Endothelial cell of umbilical vein (primary cell): ENCODE measurements at regions not wholly inside any gene's neighbourhood (a gene's known extent, or its start where the extent isn't known, plus 50 kb on each side); places are given as distances from the start of the nearest gene placed in this dataset.

Source experiments
- BruUV-seq: library from RNA; stranded (reverse); fragments of 400-500 nt; replicated peaks from 2 replicates; lab custom pipeline; 2021; lab: Mats Ljungman, UMichigan
- CTCF ChIA-PET: fragments of 300-600, 350-600 bp; sonication (Branson Sonifier 250); formaldehyde crosslinking; loops from one replicate; lab custom pipeline; 2021; ENCODE audit warnings: antibody characterized with exemption, inconsistent platforms; lab: Charles Lee
- POLR2A ChIA-PET: fragments of 300-600, 350-600 bp; sonication (Branson Sonifier 250); formaldehyde crosslinking; loops from one replicate; lab custom pipeline; 2021; ENCODE audit warnings: antibody characterized with exemption, inconsistent platforms; lab: Charles Lee
- DNase-seq: peaks from one replicate; pipeline ENCODE4 v3.0.0-alpha.2; 2011; ENCODE audit warnings: low read depth, low spot score
- FAIRE-seq: peaks from 2 replicates; lab custom pipeline; 2011; peaks lifted over from hg19 to GRCh38; lab: Jason Lieb, UNC
- H2AFZ ChIP-seq: 2 replicates; pipeline ENCODE4 v1.6.0; 2012; ENCODE audit warnings: low read depth, low read length, control low read depth, inconsistent platforms
- H3K27ac ChIP-seq: 2 replicates; pipeline ENCODE4 v1.5.1; 2011; ENCODE audit warnings: low read depth, mild to moderate bottlenecking, control low read depth, low read length, moderate library complexity; ENCODE audit not compliant: insufficient read depth
- H3K27me3 ChIP-seq, 2 experiments: 2 replicates each; pipeline versions ENCODE4 v1.6.0 to v1.6.1; 2011; ENCODE audit warnings: low read length in 2 of 2, mixed read lengths in 1 of 2; ENCODE audit not compliant: control insufficient read depth in 2 of 2, insufficient read depth in 2 of 2
- H3K36me3 ChIP-seq, 2 experiments: 2 replicates in 1 of 2; 3 replicates in 1 of 2; pipeline ENCODE4 v1.5.1; 2011; ENCODE audit warnings: low read length in 2 of 2, mild to moderate bottlenecking in 1 of 2, moderate library complexity in 1 of 2; ENCODE audit not compliant: control insufficient read depth in 2 of 2, insufficient read depth in 2 of 2; ENCODE audit errors: extremely low read depth in 1 of 2
- H3K4me1 ChIP-seq: 3 replicates; pipeline ENCODE4 v1.5.1; 2011; ENCODE audit warnings: mild to moderate bottlenecking, low read length; ENCODE audit not compliant: control insufficient read depth, insufficient read depth; ENCODE audit errors: extremely low read depth
- H3K4me2 ChIP-seq: 2 replicates; pipeline ENCODE4 v1.6.1; 2011; ENCODE audit warnings: low read length, control low read depth, mixed read lengths; ENCODE audit not compliant: insufficient read depth
- H3K4me3 ChIP-seq, 3 experiments: fragments of 200-600 bp in 1 of 3; sonication (generic), shearing (Covaris generic) in 1 of 3; replicated peaks in 1 of 3; 2 replicates each; pipeline ENCODE4 v1.5.1; 2011 to 2016; ENCODE audit warnings: control low read depth in 3 of 3, low read length in 3 of 3, mild to moderate bottlenecking in 2 of 3, inconsistent platforms in 1 of 3, low read depth in 1 of 3, moderate library complexity in 1 of 3; ENCODE audit not compliant: insufficient read depth in 1 of 3
- H3K79me2 ChIP-seq: 2 replicates; pipeline ENCODE4 v1.6.0; 2012; ENCODE audit warnings: low read length, inconsistent platforms; ENCODE audit not compliant: control insufficient read depth, insufficient read depth
- H3K9ac ChIP-seq: replicated peaks from 2 replicates; pipeline ENCODE3; 2011; ENCODE audit warnings: low read length, control low read depth; ENCODE audit not compliant: insufficient read depth; ENCODE audit errors: extremely low read depth
- H3K9me1 ChIP-seq: replicated peaks from 3 replicates; pipeline ENCODE4 v1.6.0; 2011; ENCODE audit warnings: mild to moderate bottlenecking, low read length; ENCODE audit not compliant: control insufficient read depth, insufficient read depth; ENCODE audit errors: extremely low read depth
- H3K9me3 ChIP-seq: replicated peaks from 2 replicates; pipeline ENCODE4 v1.5.1; 2012; ENCODE audit warnings: low read length, inconsistent platforms; ENCODE audit not compliant: control insufficient read depth, insufficient read depth
- H4K20me1 ChIP-seq: replicated peaks from 2 replicates; pipeline ENCODE3; 2011; ENCODE audit warnings: mild to moderate bottlenecking, low read length; ENCODE audit not compliant: control insufficient read depth, insufficient read depth; ENCODE audit errors: extremely low read depth
- EZH2 ChIP-seq: IDR thresholded peaks from 2 replicates; pipeline ENCODE4 v1.6.1; 2012; ENCODE audit warnings: borderline replicate concordance, low read depth, mild to moderate bottlenecking, moderate library complexity, low read length, inconsistent platforms; ENCODE audit not compliant: severe bottlenecking
- FOS ChIP-seq: IDR thresholded peaks from 2 replicates; pipeline ENCODE4 v1.6.1; 2011; ENCODE audit warnings: mild to moderate bottlenecking, low read length, moderate library complexity, borderline replicate concordance; ENCODE audit not compliant: insufficient read depth
- GATA2 ChIP-seq: IDR thresholded peaks from 2 replicates; pipeline ENCODE4 v1.7.0; 2011; ENCODE audit warnings: low read depth, mild to moderate bottlenecking, moderate library complexity, mixed read lengths, low read length; ENCODE audit not compliant: insufficient read length, insufficient read depth
- JUN ChIP-seq: IDR thresholded peaks from 2 replicates; pipeline ENCODE4 v1.6.1; 2011; ENCODE audit warnings: borderline replicate concordance, low read depth; ENCODE audit not compliant: insufficient read length, insufficient read depth
- MYC ChIP-seq: IDR thresholded peaks from one replicate; pipeline ENCODE4 v1.6.1; 2011; ENCODE audit warnings: mild to moderate bottlenecking, low read depth, low read length
- POLR2A ChIP-seq: IDR thresholded peaks from 2 replicates; pipeline ENCODE4 v1.6.1; 2012; ENCODE audit warnings: low read depth, mild to moderate bottlenecking, control low read depth, low read length
- POLR2AphosphoS5 ChIP-seq: IDR thresholded peaks from 2 replicates; pipeline ENCODE4 v1.6.1; 2012; ENCODE audit warnings: low read depth, mild to moderate bottlenecking, control low read depth, low read length, moderate library complexity; ENCODE audit not compliant: insufficient read depth
- dilution Hi-C: fragments of 300-500 bp; cut with MboI; formaldehyde crosslinking; loops from one replicate; pipeline ENCODE4 v1.15.0; 2019; ENCODE audit warnings: low sequenced_read_pairs; ENCODE audit not compliant: extremely low pct_ligation_motif_present
- intact Hi-C: fragments of 100-400 bp; cut with micrococcal nuclease; formaldehyde crosslinking; loops from one replicate; pipeline ENCODE4 v1.10.0; 2022
- TF ChIP-seq, protein P1 (sequence below), 2 donors: IDR thresholded peaks; 1 replicate in 1 of 2; 2 replicates in 1 of 2; pipeline ENCODE4 v1.5.1; 2011; ENCODE audit warnings: low read length in 2 of 2, mild to moderate bottlenecking in 2 of 2, moderate library complexity in 2 of 2, control low read depth in 1 of 2, inconsistent platforms in 1 of 2, low read depth in 1 of 2; ENCODE audit not compliant: insufficient read depth in 1 of 2; ENCODE audit errors: extremely low read depth in 1 of 2
- TF ChIP-seq, protein P2 (sequence below): IDR thresholded peaks from 2 replicates; pipeline ENCODE4 v1.6.1; 2011; ENCODE audit not compliant: insufficient read depth, insufficient read length

GRCh38 chr2:37526323-37526722 lies 145.1 kb downstream of the CDC42EP3 start:
- POLR2A ChIA-PET: no interaction called here
- no peaks in the 10 kb centered on the region for H3K27me3 ChIP-seq
- H2AFZ ChIP-seq: no peak overlapping the region
- H3K79me2 ChIP-seq: no peaks in the 10 kb centered on the region
- H3K36me3 ChIP-seq: no peaks in the 10 kb centered on the region
- H3K4me3 ChIP-seq: no peak overlapping the region
- H3K27ac ChIP-seq: no peak overlapping the region
- H3K4me1 ChIP-seq: no peaks in the 10 kb centered on the region
- H4K20me1 ChIP-seq: no peaks in the 10 kb centered on the region
- H3K4me2 ChIP-seq: no peak overlapping the region
- TF ChIP-seq GATA2 (no peak), POLR2A (no peak), POLR2AphosphoS5 (no peak), FOS (no peak), JUN (no peak), EZH2 (no peak), MYC (no peak)
- TF ChIP-seq, protein P1, sequence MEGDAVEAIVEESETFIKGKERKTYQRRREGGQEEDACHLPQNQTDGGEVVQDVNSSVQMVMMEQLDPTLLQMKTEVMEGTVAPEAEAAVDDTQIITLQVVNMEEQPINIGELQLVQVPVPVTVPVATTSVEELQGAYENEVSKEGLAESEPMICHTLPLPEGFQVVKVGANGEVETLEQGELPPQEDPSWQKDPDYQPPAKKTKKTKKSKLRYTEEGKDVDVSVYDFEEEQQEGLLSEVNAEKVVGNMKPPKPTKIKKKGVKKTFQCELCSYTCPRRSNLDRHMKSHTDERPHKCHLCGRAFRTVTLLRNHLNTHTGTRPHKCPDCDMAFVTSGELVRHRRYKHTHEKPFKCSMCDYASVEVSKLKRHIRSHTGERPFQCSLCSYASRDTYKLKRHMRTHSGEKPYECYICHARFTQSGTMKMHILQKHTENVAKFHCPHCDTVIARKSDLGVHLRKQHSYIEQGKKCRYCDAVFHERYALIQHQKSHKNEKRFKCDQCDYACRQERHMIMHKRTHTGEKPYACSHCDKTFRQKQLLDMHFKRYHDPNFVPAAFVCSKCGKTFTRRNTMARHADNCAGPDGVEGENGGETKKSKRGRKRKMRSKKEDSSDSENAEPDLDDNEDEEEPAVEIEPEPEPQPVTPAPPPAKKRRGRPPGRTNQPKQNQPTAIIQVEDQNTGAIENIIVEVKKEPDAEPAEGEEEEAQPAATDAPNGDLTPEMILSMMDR (IDR thresholded peaks at IDR 0.05; ENCODE audit: extremely low read depth in 1 of 2, insufficient read depth in 1 of 2, low read depth in 1 of 2, low read length in 2 of 2): no peak
- TF ChIP-seq, protein P2, sequence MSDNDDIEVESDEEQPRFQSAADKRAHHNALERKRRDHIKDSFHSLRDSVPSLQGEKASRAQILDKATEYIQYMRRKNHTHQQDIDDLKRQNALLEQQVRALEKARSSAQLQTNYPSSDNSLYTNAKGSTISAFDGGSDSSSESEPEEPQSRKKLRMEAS: no peak
- intact Hi-C loops: no loop called here
- H3K9ac ChIP-seq: no peak overlapping the region
- no peak for FAIRE-seq
- CTCF ChIA-PET: interaction anchor here (0.6 kb wide), 1 partner anchor 25 kb away, joined by 5 read pairs; no protein-coding TSS in a partner anchor
- H3K9me1 ChIP-seq: no peaks in the 10 kb centered on the region
- no TSS peak for BruUV-seq
- no peaks in the 10 kb centered on the region for H3K9me3 ChIP-seq
- dilution Hi-C loops: no loop called here
- DNase-seq: no peak
